Trophoblast cell (in vitro differentiated cells and primary cell): ENCODE measurements at regions not wholly inside any gene's neighbourhood (a gene's known extent, or its start where the extent isn't known, plus 50 kb on each side); places are given as distances from the start of the nearest gene placed in this dataset.

Source experiments
- DNase-seq, 2 donors: peaks; one replicate each; pipeline ENCODE4 v3.0.0-alpha.2; 2016
- H2AFZ ChIP-seq: 2 replicates; pipeline ENCODE4 v1.6.1; 2013; ENCODE audit warnings: low read length, moderate library complexity, mild to moderate bottlenecking; ENCODE audit not compliant: insufficient read depth, poor library complexity
- H2AK5ac ChIP-seq: 2 replicates; pipeline ENCODE4 v1.6.1; 2013; ENCODE audit warnings: mild to moderate bottlenecking, low read length
- H2BK120ac ChIP-seq: 2 replicates; pipeline ENCODE4 v1.6.1; 2013; ENCODE audit warnings: low read length, mild to moderate bottlenecking, moderate library complexity; ENCODE audit not compliant: insufficient read depth, poor library complexity
- H2BK12ac ChIP-seq: 2 replicates; pipeline ENCODE4 v1.6.1; 2013; ENCODE audit warnings: mild to moderate bottlenecking, low read length, moderate library complexity
- H2BK5ac ChIP-seq: 2 replicates; pipeline ENCODE4 v1.6.1; 2013; ENCODE audit warnings: low read length, low read depth, moderate library complexity, mild to moderate bottlenecking; ENCODE audit not compliant: poor library complexity
- H3K14ac ChIP-seq: 2 replicates; pipeline ENCODE4 v1.6.1; 2013; ENCODE audit warnings: mild to moderate bottlenecking, low read length
- H3K18ac ChIP-seq: 2 replicates; pipeline ENCODE4 v1.6.1; 2013; ENCODE audit warnings: mild to moderate bottlenecking, low read length
- H3K23ac ChIP-seq: 2 replicates; pipeline ENCODE4 v1.6.1; 2013; ENCODE audit warnings: low read length
- H3K27ac ChIP-seq: 2 replicates; pipeline ENCODE4 v1.5.1; 2013; ENCODE audit warnings: low read depth, mild to moderate bottlenecking, inconsistent platforms, low read length, moderate library complexity
- H3K27me3 ChIP-seq: 2 replicates; pipeline ENCODE4 v1.6.1; 2013; ENCODE audit warnings: inconsistent platforms, mild to moderate bottlenecking, low read length, moderate library complexity; ENCODE audit not compliant: insufficient read depth
- H3K36me3 ChIP-seq, 2 experiments: 1 replicate in 1 of 2; 2 replicates in 1 of 2; pipeline ENCODE4 v1.6.1; 2013; ENCODE audit warnings: low read length in 2 of 2, mild to moderate bottlenecking in 2 of 2, moderate library complexity in 1 of 2; ENCODE audit not compliant: insufficient read depth in 2 of 2, control insufficient read depth in 1 of 2
- H3K4ac ChIP-seq: 2 replicates; pipeline ENCODE4 v1.6.1; 2013; ENCODE audit warnings: low read depth, mild to moderate bottlenecking, low read length, moderate library complexity
- H3K4me1 ChIP-seq, 2 experiments: 1 replicate in 1 of 2; 2 replicates in 1 of 2; pipeline ENCODE4 v1.6.1; 2013; ENCODE audit warnings: low read length in 2 of 2, mild to moderate bottlenecking in 2 of 2, moderate library complexity in 1 of 2; ENCODE audit not compliant: insufficient read depth in 2 of 2, control insufficient read depth in 1 of 2
- H3K4me2 ChIP-seq: 2 replicates; pipeline ENCODE4 v1.6.1; 2013; ENCODE audit warnings: inconsistent platforms, mild to moderate bottlenecking, low read length, moderate library complexity
- H3K4me3 ChIP-seq: 2 replicates; pipeline ENCODE4 v1.5.1; 2013; ENCODE audit warnings: mild to moderate bottlenecking, low read depth, low read length, inconsistent platforms
- H3K79me1 ChIP-seq: one replicate; pipeline ENCODE4 v1.6.1; 2013; ENCODE audit warnings: low read length
- H3K79me2 ChIP-seq: 2 replicates; pipeline ENCODE4 v1.6.1; 2013; ENCODE audit warnings: low read length, mild to moderate bottlenecking; ENCODE audit not compliant: control insufficient read depth, insufficient read depth, poor library complexity
- H3K9ac ChIP-seq: 2 replicates; pipeline ENCODE4 v1.6.1; 2013; ENCODE audit warnings: mild to moderate bottlenecking, low read length
- H3K9me3 ChIP-seq: 2 replicates; pipeline ENCODE4 v1.6.1; 2013; ENCODE audit warnings: low read depth, mild to moderate bottlenecking, control low read depth, inconsistent platforms, low read length; ENCODE audit not compliant: insufficient read depth
- H4K12ac ChIP-seq: 2 replicates; pipeline ENCODE4 v1.6.1; 2013; ENCODE audit warnings: low read depth, mild to moderate bottlenecking, low read length, moderate library complexity
- H4K8ac ChIP-seq: 2 replicates; pipeline ENCODE4 v1.6.1; 2013; ENCODE audit warnings: low read depth, mild to moderate bottlenecking, low read length, moderate library complexity
- H4K91ac ChIP-seq: one replicate; pipeline ENCODE4 v1.6.1; 2013; ENCODE audit warnings: low read depth, mild to moderate bottlenecking, low read length, moderate library complexity
- WGBS: extraction: QIAGEN DNeasy Blood & Tissue Kit; methylation state at CpG from one replicate; pipeline ENCODE4 v1.1.7; 2013; ENCODE audit warnings: missing lambda C conversion rate; ENCODE audit not compliant: insufficient read length, insufficient coverage; ENCODE audit errors: extremely low coverage; 5-methylcytosine and 5-hydroxymethylcytosine counted together

- Histone ChIP-seq H3K18ac (no peak overlapping the region), H3K9ac (no peak overlapping the region), H2AK5ac (no peak overlapping the region), H3K4me2 (no peak overlapping the region), H3K36me3 (no peaks in the 10 kb centered on the region), H3K4me3 (no peak overlapping the region), H4K91ac (no peak overlapping the region), H3K4ac (no peak overlapping the region), H3K27ac (no peak overlapping the region), H4K12ac (no peak overlapping the region), H3K4me1 (no peaks in the 10 kb centered on the region), H3K79me2 (no peaks in the 10 kb centered on the region), H3K9me3 (no peaks in the 10 kb centered on the region), H3K79me1 (no peaks in the 10 kb centered on the region), H3K14ac (no peak overlapping the region), H3K23ac (no peak overlapping the region), H2BK5ac (no peak overlapping the region), H2BK120ac (no peak overlapping the region), H3K27me3 (no peaks in the 10 kb centered on the region), H2BK12ac (no peak overlapping the region), H2AFZ (no peak overlapping the region), H4K8ac (no peak overlapping the region)
- WGBS, result no CpG with 5 or more reads among the region's 2 CpGs
- DNase-seq, result no peak
Observed at GRCh38 chr13:24032674-24033073, 127.8 kb upstream of the SPATA13 start.

GRCh38 chr13:24033527-24034302 is 126.8 kb upstream of the SPATA13 start:
- DNase-seq, result peak; percentile 54 to 93
- H4K91ac ChIP-seq, result no peak overlapping the region
- H3K79me2 ChIP-seq, result no peaks in the 10 kb centered on the region
- no peak overlapping the region for H2AK5ac ChIP-seq
- no peak overlapping the region for H3K4ac ChIP-seq
- no peak overlapping the region for H3K27ac ChIP-seq
- H3K79me1 ChIP-seq, result no peaks in the 10 kb centered on the region
- no peak overlapping the region for H2BK120ac ChIP-seq
- H3K27me3 ChIP-seq, result no peaks in the 10 kb centered on the region
- no peaks in the 10 kb centered on the region for H3K36me3 ChIP-seq
- H3K23ac ChIP-seq, result no peak overlapping the region
- H2AFZ ChIP-seq, result no peak overlapping the region
- no peak overlapping the region for H2BK5ac ChIP-seq
- H3K9me3 ChIP-seq, result no peaks in the 10 kb centered on the region
- peaks cover 0 to 6% of the 10 kb centered on the region in 2 experiments for H3K4me1 ChIP-seq
- no peak overlapping the region for H3K4me2 ChIP-seq
- no peak overlapping the region for H3K14ac ChIP-seq
- no CpG with 5 or more reads among the region's 11 CpGs for WGBS
- no peak overlapping the region for H4K8ac ChIP-seq
- no peak overlapping the region for H2BK12ac ChIP-seq
- H3K18ac ChIP-seq, result no peak overlapping the region
- H3K4me3 ChIP-seq, result no peak overlapping the region
- H4K12ac ChIP-seq, result no peak overlapping the region
- no peak overlapping the region for H3K9ac ChIP-seq

DNA sequence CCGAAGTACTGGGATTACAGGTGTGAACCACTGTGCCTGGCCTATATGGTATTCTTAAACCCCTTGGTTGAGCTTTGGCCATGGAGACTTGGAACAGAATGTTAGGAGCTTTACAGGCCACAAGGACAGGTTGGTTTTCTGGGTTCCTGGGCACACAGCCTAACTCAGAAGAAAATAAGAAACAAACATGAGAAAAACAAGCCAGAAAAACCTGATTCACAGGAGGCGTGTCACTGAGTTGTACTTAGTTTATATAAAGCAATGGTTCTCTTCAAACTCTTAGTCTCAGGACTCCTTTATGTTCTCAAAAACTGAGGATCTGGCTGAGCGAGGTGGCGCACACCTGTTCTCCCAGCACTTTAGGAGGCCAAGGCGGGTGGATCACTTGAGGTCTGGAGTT is 125.1 kb upstream of the SPATA13 start:
- Histone ChIP-seq H3K4me1 (peaks cover 0 to 7% of the 10 kb centered on the region in 2 experiments), H2BK5ac (no peak overlapping the region), H3K27ac (no peak overlapping the region), H2BK120ac (no peak overlapping the region), H3K4me2 (no peak overlapping the region), H3K36me3 (no peaks in the 10 kb centered on the region), H3K14ac (no peak overlapping the region), H4K91ac (no peak overlapping the region), H3K4ac (no peak overlapping the region), H3K79me2 (no peaks in the 10 kb centered on the region), H3K23ac (no peak overlapping the region), H3K79me1 (no peaks in the 10 kb centered on the region), H2BK12ac (no peak overlapping the region), H3K9me3 (no peaks in the 10 kb centered on the region), H2AK5ac (no peak overlapping the region), H2AFZ (no peak overlapping the region), H3K27me3 (no peaks in the 10 kb centered on the region), H3K18ac (no peak overlapping the region), H3K9ac (no peak overlapping the region), H4K8ac (no peak overlapping the region), H3K4me3 (no peak overlapping the region), H4K12ac (no peak overlapping the region)
- no CpG with 5 or more reads among the region's 5 CpGs for WGBS
- DNase-seq, result peak; percentile 20 to 71

- Histone ChIP-seq H3K14ac (no peak overlapping the region), H3K9ac (no peak overlapping the region), H3K36me3 (no peaks in the 10 kb centered on the region), H2AFZ (no peak overlapping the region), H2AK5ac (no peak overlapping the region), H4K91ac (no peak overlapping the region), H3K4me2 (no peak overlapping the region), H3K23ac (no peak overlapping the region), H4K8ac (no peak overlapping the region), H3K4ac (no peak overlapping the region), H3K4me3 (no peak overlapping the region), H3K27ac (no peak overlapping the region), H4K12ac (no peak overlapping the region), H3K79me2 (no peaks in the 10 kb centered on the region), H3K18ac (no peak overlapping the region), H3K4me1 (peaks cover 0 to 7% of the 10 kb centered on the region in 2 experiments), H2BK12ac (no peak overlapping the region), H3K9me3 (no peaks in the 10 kb centered on the region), H3K27me3 (no peaks in the 10 kb centered on the region), H2BK5ac (no peak overlapping the region), H3K79me1 (no peaks in the 10 kb centered on the region), H2BK120ac (no peak overlapping the region)
- WGBS, result no CpG with 5 or more reads among the region's 2 CpGs
- DNase-seq, result peak; percentile 61 to 85
Observed at GRCh38 chr13:24036115-24036514, 124.4 kb upstream of the SPATA13 start.
